RWPE1 (cell line): ENCODE measurements at regions not wholly inside any gene's neighbourhood (a gene's known extent, or its start where the extent isn't known, plus 50 kb on each side); places are given as distances from the start of the nearest gene placed in this dataset.
A peak's percentile ranks its signal among the peaks of the same experiment; 100 is the strongest.

Experiments used
- CTCF ChIA-PET: fragments of 350-600 bp; sonication (Branson Sonifier 250); formaldehyde crosslinking; extraction: SDS; loops from one replicate; lab custom pipeline; 2021; lab: Yijun Ruan, JAX
- POLR2A ChIA-PET: fragments of 400-600 bp; formaldehyde crosslinking; extraction: SDS; loops from one replicate; lab custom pipeline; 2020; ENCODE audit warnings: antibody characterized with exemption; ENCODE audit not compliant: low non-redundant PET; lab: Yijun Ruan, JAX
- DNase-seq: peaks from one replicate; pipeline ENCODE4 v3.0.0; 2012; ENCODE audit warnings: low spot score
- H3K27ac ChIP-seq: fragments of 450-650 bp; 2 replicates; pipeline ENCODE4 v1.5.1; 2017
- TF ChIP-seq, protein P1 (sequence below): fragments of 450-650 bp; conservative IDR thresholded peaks from 2 replicates; pipeline ENCODE4 v1.5.1; 2017; ENCODE audit warnings: low read depth, mild to moderate bottlenecking

DNA sequence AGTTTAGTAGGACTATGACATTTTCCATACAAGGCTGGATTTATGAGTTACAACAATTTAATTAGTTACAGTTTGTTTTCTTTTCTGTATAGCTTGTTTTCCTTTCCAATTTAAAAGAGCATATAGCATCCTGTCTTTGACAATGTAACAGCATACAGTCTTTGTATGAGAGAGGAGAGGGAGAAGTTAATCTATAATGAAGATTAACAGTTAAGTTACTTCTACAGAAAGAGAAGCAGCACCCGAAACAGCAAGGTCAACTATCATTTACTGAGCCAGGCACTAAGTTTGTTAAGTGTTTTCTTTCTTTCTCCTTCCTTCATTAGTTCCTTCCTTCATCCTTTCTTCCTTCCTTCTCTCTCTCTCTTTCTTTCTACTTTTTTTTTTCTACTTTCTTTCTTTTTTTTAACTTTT, 52.3 kb upstream of the RAB4A start:
- no peak for DNase-seq
- ChIA-PET CTCF (interaction anchor here (1.1 kb wide), 1 partner anchor 8 kb away, joined by 5 read pairs; no protein-coding TSS in a partner anchor), POLR2A (no interaction called here)
- TF ChIP-seq, protein P1, sequence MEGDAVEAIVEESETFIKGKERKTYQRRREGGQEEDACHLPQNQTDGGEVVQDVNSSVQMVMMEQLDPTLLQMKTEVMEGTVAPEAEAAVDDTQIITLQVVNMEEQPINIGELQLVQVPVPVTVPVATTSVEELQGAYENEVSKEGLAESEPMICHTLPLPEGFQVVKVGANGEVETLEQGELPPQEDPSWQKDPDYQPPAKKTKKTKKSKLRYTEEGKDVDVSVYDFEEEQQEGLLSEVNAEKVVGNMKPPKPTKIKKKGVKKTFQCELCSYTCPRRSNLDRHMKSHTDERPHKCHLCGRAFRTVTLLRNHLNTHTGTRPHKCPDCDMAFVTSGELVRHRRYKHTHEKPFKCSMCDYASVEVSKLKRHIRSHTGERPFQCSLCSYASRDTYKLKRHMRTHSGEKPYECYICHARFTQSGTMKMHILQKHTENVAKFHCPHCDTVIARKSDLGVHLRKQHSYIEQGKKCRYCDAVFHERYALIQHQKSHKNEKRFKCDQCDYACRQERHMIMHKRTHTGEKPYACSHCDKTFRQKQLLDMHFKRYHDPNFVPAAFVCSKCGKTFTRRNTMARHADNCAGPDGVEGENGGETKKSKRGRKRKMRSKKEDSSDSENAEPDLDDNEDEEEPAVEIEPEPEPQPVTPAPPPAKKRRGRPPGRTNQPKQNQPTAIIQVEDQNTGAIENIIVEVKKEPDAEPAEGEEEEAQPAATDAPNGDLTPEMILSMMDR = no peak
- H3K27ac ChIP-seq = no peak overlapping the region

DNA sequence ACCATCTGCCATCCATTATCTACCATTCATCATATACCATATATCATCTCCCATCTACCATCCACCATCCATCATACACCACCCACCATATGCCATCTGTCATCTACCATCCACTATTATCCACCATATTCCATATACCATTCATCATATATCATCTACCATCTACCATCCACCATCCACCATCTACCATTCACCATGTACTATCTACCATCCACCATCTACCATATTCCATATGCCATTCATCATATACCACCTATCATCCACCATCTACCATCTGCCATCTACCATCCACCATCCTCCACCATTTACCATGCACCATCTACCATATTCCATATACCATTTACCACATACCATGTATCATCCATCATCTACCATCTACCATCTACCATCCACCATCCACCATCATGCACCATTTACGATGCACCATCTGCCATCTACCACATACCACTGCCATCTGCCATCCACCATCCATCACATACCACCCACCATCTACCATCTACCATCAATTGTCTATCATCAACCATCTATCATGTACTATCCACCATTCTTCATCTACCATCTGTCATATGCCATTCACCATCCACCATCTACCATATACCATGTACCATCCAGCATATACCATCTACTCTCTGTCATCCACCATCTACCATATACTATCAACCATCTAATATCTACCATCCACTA, 50.6 kb upstream of the RAB4A start:
- CTCF ChIA-PET = no interaction called here
- DNase-seq = no peak
- no peak overlapping the region for H3K27ac ChIP-seq
- POLR2A ChIA-PET = no interaction called here
- TF ChIP-seq, protein P1 = no peak

GRCh38 chr1:229221106-229222019, 49.5 kb upstream of the RAB4A start:
- ChIA-PET POLR2A (no interaction called here), CTCF (interaction anchor here (0.7 kb wide), 1 partner anchor 557 kb away, joined by 4 read pairs; no protein-coding TSS in a partner anchor)
- H3K27ac ChIP-seq = peak overlapping the region; percentile 34; the same call in 1 of the 2 replicates
- DNase-seq = no peak
- TF ChIP-seq, protein P1 = no peak
